ENCODE measurements at regions not wholly inside any gene's neighbourhood (a gene's known extent, or its start where the extent isn't known, plus 50 kb on each side); places are given as distances from the start of the nearest gene placed in this dataset.

GRCh38 chr2:219939647-219940046 is 312.2 kb downstream of the SLC4A3 start:
- no peak for DNase-seq
- Histone ChIP-seq H3K27me3 (no peaks in the 10 kb centered on the region), H3K27ac (no peak overlapping the region), H3K4me3 (replicated peaks in 1 of 3) (no peak overlapping the region), H3K4me1 (no peaks in the 10 kb centered on the region), H3K9me3 (no peaks in the 10 kb centered on the region), H3K36me3 (no peaks in the 10 kb centered on the region)
- intact Hi-C loops (cut with DNase I): no loop called here
- WGBS, 2 donors: 88 to 90% methylated on average over 1 of the region's 1 CpG
- TF ChIP-seq POLR2A (IDR thresholded peaks at IDR 0.05) (no peak), CTCF (IDR thresholded peaks at IDR 0.05) (no peak)

- intact Hi-C loops (cut with DNase I): no loop called here
These were observed 317.4 kb downstream of the SLC4A3 start for GRCh38 chr2:219944866-219945265.

GRCh38 chr2:219946021-219946420 is 318.6 kb downstream of the SLC4A3 start:
- DNase-seq: peak; percentile 86 to 88
- peaks cover 2 to 4% of the 10 kb centered on the region in 2 donors for H3K4me1 ChIP-seq
- no peak overlapping the region for H3K27ac ChIP-seq
- TF ChIP-seq POLR2A (IDR thresholded peaks at IDR 0.05): no peak
- no peak for TF ChIP-seq CTCF (IDR thresholded peaks at IDR 0.05)
- H3K36me3 ChIP-seq: no peaks in the 10 kb centered on the region
- H3K4me3 ChIP-seq (replicated peaks in 1 of 3): no peak overlapping the region
- intact Hi-C loops (cut with DNase I): no loop called here
- no peaks in the 10 kb centered on the region for H3K9me3 ChIP-seq
- 4 to 32% methylated on average over 1 of the region's 1 CpG for WGBS, 2 donors
- H3K27me3 ChIP-seq: no peaks in the 10 kb centered on the region

More at GRCh38 chr2:219944866-219945265, 317.4 kb downstream of the SLC4A3 start:
- Histone ChIP-seq H3K9me3 (no peaks in the 10 kb centered on the region), H3K27me3 (no peaks in the 10 kb centered on the region), H3K36me3 (no peaks in the 10 kb centered on the region), H3K4me3 (replicated peaks in 1 of 3) (no peak overlapping the region), H3K27ac (no peak overlapping the region), H3K4me1 (peaks cover 2 to 4% of the 10 kb centered on the region in 2 donors)
- WGBS, 2 donors: 96 to 97% methylated on average over 4 of the region's 4 CpGs
- TF ChIP-seq CTCF (IDR thresholded peaks at IDR 0.05): no peak
- no peak for DNase-seq

GRCh38 chr2:219946529-219946928 is 319.1 kb downstream of the SLC4A3 start:
- DNase-seq: no peak
- Histone ChIP-seq H3K9me3 (no peaks in the 10 kb centered on the region), H3K27ac (no peak overlapping the region), H3K4me3 (replicated peaks in 1 of 3) (no peak overlapping the region), H3K36me3 (no peaks in the 10 kb centered on the region), H3K4me1 (peaks cover 2 to 4% of the 10 kb centered on the region in 2 donors), H3K27me3 (no peaks in the 10 kb centered on the region)
- no peak for TF ChIP-seq POLR2A (IDR thresholded peaks at IDR 0.05)
- no peak for TF ChIP-seq CTCF (IDR thresholded peaks at IDR 0.05)
- intact Hi-C loops (cut with DNase I): no loop called here

- no peaks in the 10 kb centered on the region for H3K9me3 ChIP-seq
- DNase-seq: no peak
- intact Hi-C loops (cut with DNase I): no loop called here
- WGBS, 2 donors: 86 to 89% methylated on average over 3 of the region's 3 CpGs
- no peak overlapping the region for H3K27ac ChIP-seq
- H3K36me3 ChIP-seq: no peaks in the 10 kb centered on the region
- no peak for TF ChIP-seq CTCF (IDR thresholded peaks at IDR 0.05)
- no peaks in the 10 kb centered on the region for H3K27me3 ChIP-seq
- H3K4me3 ChIP-seq (replicated peaks in 1 of 3): no peak overlapping the region
- peaks cover 2 to 4% of the 10 kb centered on the region in 2 donors for H3K4me1 ChIP-seq
These were observed 320.1 kb downstream of the SLC4A3 start for GRCh38 chr2:219947575-219947974.

Data from thyroid gland (tissue), 4 donors.